ENCODE measurements at regions not wholly inside any gene's neighbourhood (a gene's known extent, or its start where the extent isn't known, plus 50 kb on each side); places are given as distances from the start of the nearest gene placed in this dataset.

DNA sequence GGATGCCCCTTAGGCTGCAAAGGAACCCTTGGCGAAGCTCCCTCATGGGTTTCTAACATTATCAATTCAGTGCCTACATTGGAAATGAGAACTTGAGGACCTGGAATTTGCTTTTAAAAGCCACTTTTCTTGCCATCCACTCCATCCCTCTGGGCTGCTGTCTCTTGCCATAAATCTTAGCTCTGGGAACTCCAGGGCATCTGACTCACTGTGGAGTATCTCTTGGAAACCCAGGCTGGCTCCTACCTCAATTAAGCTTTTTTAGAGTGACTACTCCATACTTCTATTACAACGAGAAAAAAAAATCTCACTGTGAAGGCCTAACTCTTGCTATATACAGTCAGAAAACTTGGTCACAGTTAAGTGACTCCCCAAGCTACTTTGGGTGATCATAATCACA, 227.2 kb upstream of the SETBP1 start:
- Histone ChIP-seq H3K27me3 (ENCODE audit: insufficient read depth, low read length) (no peaks in the 10 kb centered on the region), H3K27ac (ENCODE audit: low read depth, low read length) (no peak overlapping the region), H3K4me2 (ENCODE audit: low read length) (no peak overlapping the region), H3K9me3 (ENCODE audit: control insufficient read depth in 1 of 2, insufficient read depth in 1 of 2, low read depth in 1 of 2, low read length in 2 of 2) (peaks cover 0 to 30% of the 10 kb centered on the region in 2 experiments; a peak in 2 of 4 replicates), H3K9ac (ENCODE audit: low read length) (no peak overlapping the region), H2AFZ (ENCODE audit: low read depth, low read length, poor library complexity, severe bottlenecking) (no peak overlapping the region), H3K9me2 (ENCODE audit: insufficient read depth) (no peaks in the 10 kb centered on the region), H4K20me1 (ENCODE audit: insufficient read depth) (no peaks in the 10 kb centered on the region), H3K4me3 (replicated peaks in 1 of 2; ENCODE audit: low read depth in 1 of 2, low read length in 2 of 2) (no peak overlapping the region), H3K36me3 (ENCODE audit: control insufficient read depth in 1 of 2, insufficient read depth in 2 of 2, low read length in 2 of 2) (no peaks in the 10 kb centered on the region), H3K4me1 (ENCODE audit: control insufficient read depth in 1 of 2, insufficient read depth in 2 of 2, low read length in 2 of 2) (no peaks in the 10 kb centered on the region), H3K79me2 (ENCODE audit: insufficient read depth, low read length) (no peaks in the 10 kb centered on the region)
- no TSS peak for BruUV-seq (replicated peaks)
- ChIA-PET CTCF (no interaction called here), RAD21 (ENCODE audit: low non-redundant PET in 1 of 2, low total read pairs in 2 of 2, uncharacterized antibody in 2 of 2, unreplicated experiment in 2 of 2) (no interaction called here), POLR2A (no interaction called here)
- ATAC-seq = no peak
- TF ChIP-seq YY1 (IDR thresholded peaks at IDR 0.05; ENCODE audit: extremely low read depth, insufficient replicate concordance, low read depth, low read length) (no peak), SP1 (IDR thresholded peaks at IDR 0.05; ENCODE audit: low read depth) (no peak), SIN3A (IDR thresholded peaks at IDR 0.05; ENCODE audit: low read depth) (no peak), TCF7L2 (IDR thresholded peaks at IDR 0.05; ENCODE audit: borderline replicate concordance, extremely low read depth, insufficient read depth, insufficient read length) (no peak), EGR1 (IDR thresholded peaks at IDR 0.05; ENCODE audit: low read depth) (no peak), ATF3 (IDR thresholded peaks at IDR 0.05) (no peak), ZFX (IDR thresholded peaks at IDR 0.05) (no peak), EZH2phosphoT487 (IDR thresholded peaks at IDR 0.05; ENCODE audit: borderline replicate concordance) (no peak), EZH2 (IDR thresholded peaks at IDR 0.05) (no peak), REST (IDR thresholded peaks at IDR 0.05; ENCODE audit: low read depth) (no peak), JUND (IDR thresholded peaks at IDR 0.05) (no peak), SRF (IDR thresholded peaks at IDR 0.05; ENCODE audit: low read depth) (no peak), RAD21 (IDR thresholded peaks at IDR 0.05; ENCODE audit: low read depth) (no peak), CBX3 (IDR thresholded peaks at IDR 0.05; ENCODE audit: low read depth) (no peak), POLR2AphosphoS5 (IDR thresholded peaks at IDR 0.05; ENCODE audit: low read depth, low read length) (no peak), CEBPB (IDR thresholded peaks at IDR 0.05; ENCODE audit: low read depth) (no peak), FOSL1 (IDR thresholded peaks at IDR 0.05; ENCODE audit: low read depth) (no peak), MAX (IDR thresholded peaks at IDR 0.05) (no peak)
- TF ChIP-seq, protein P1, sequence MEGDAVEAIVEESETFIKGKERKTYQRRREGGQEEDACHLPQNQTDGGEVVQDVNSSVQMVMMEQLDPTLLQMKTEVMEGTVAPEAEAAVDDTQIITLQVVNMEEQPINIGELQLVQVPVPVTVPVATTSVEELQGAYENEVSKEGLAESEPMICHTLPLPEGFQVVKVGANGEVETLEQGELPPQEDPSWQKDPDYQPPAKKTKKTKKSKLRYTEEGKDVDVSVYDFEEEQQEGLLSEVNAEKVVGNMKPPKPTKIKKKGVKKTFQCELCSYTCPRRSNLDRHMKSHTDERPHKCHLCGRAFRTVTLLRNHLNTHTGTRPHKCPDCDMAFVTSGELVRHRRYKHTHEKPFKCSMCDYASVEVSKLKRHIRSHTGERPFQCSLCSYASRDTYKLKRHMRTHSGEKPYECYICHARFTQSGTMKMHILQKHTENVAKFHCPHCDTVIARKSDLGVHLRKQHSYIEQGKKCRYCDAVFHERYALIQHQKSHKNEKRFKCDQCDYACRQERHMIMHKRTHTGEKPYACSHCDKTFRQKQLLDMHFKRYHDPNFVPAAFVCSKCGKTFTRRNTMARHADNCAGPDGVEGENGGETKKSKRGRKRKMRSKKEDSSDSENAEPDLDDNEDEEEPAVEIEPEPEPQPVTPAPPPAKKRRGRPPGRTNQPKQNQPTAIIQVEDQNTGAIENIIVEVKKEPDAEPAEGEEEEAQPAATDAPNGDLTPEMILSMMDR (IDR thresholded peaks at IDR 0.05 in 2 of 3, conservative IDR thresholded peaks at IDR 0.05 in 1 of 3; ENCODE audit: borderline replicate concordance in 1 of 3, insufficient read depth in 1 of 3, low read depth in 2 of 3, low read length in 2 of 3) = no peak
- TF ChIP-seq, protein P2, sequence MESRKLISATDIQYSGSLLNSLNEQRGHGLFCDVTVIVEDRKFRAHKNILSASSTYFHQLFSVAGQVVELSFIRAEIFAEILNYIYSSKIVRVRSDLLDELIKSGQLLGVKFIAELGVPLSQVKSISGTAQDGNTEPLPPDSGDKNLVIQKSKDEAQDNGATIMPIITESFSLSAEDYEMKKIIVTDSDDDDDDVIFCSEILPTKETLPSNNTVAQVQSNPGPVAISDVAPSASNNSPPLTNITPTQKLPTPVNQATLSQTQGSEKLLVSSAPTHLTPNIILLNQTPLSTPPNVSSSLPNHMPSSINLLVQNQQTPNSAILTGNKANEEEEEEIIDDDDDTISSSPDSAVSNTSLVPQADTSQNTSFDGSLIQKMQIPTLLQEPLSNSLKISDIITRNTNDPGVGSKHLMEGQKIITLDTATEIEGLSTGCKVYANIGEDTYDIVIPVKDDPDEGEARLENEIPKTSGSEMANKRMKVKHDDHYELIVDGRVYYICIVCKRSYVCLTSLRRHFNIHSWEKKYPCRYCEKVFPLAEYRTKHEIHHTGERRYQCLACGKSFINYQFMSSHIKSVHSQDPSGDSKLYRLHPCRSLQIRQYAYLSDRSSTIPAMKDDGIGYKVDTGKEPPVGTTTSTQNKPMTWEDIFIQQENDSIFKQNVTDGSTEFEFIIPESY (IDR thresholded peaks at IDR 0.05; ENCODE audit: extremely low read depth, insufficient replicate concordance, low read length) = no peak
- no peak for DNase-seq (ENCODE audit: low read depth, low spot score)
- intact Hi-C loops (cut with micrococcal nuclease) = no loop called here

Measured in HCT116 (cell line).